Transverse colon (tissue), 4 donors: ENCODE measurements at regions not wholly inside any gene's neighbourhood (a gene's known extent, or its start where the extent isn't known, plus 50 kb on each side); places are given as distances from the start of the nearest gene placed in this dataset.

Experiments used
- DNase-seq: peaks from one replicate; pipeline ENCODE4 v3.0.0-alpha.2; 2019
- H3K27ac ChIP-seq, 4 donors: fragments of 200-600 bp; sonication (generic); 2 replicates each; pipeline ENCODE4 v1.5.1; 2016 to 2018; ENCODE audit warnings: inconsistent platforms in 4 of 4
- H3K27me3 ChIP-seq: fragments of 200-600 bp; sonication (generic); 2 replicates; pipeline ENCODE4 v1.5.1; 2017; ENCODE audit warnings: inconsistent platforms
- H3K36me3 ChIP-seq, 4 donors: fragments of 200-600 bp; sonication (generic); 2 replicates each; pipeline ENCODE4 v1.5.1; 2017 to 2019; ENCODE audit warnings: inconsistent platforms in 4 of 4
- H3K4me1 ChIP-seq, 4 donors: fragments of 200-600 bp; sonication (generic); 2 replicates each; pipeline ENCODE4 v1.5.1; 2017 to 2020; ENCODE audit warnings: inconsistent platforms in 4 of 4
- H3K4me3 ChIP-seq, 4 donors: fragments of 200-600 bp; sonication (generic); 1 replicate in 1 of 4; 2 replicates in 3 of 4; pipeline versions ENCODE4 v1.5.1 to v1.6.1; 2017 to 2019; ENCODE audit warnings: inconsistent platforms in 4 of 4
- H3K9me3 ChIP-seq, 2 donors: fragments of 200-600 bp; sonication (generic); 2 replicates each; pipeline ENCODE4 v1.5.1; 2017 to 2019; ENCODE audit warnings: inconsistent platforms in 2 of 2
- CTCF ChIP-seq, 5 experiments: fragments of 200-600 bp in 3 of 5; fragments of 450-650 bp in 2 of 5; sonication (generic) in 3 of 5; IDR thresholded peaks; 1 replicate in 2 of 5; 2 replicates in 3 of 5; pipeline ENCODE4 v1.5.1; 2016 to 2017; ENCODE audit warnings: antibody characterized with exemption in 5 of 5, inconsistent platforms in 3 of 5, mild to moderate bottlenecking in 2 of 5, moderate library complexity in 1 of 5
- EP300 ChIP-seq: sonication (generic); formaldehyde crosslinking; IDR thresholded peaks from one replicate; pipeline ENCODE4 v1.6.1; 2017; ENCODE audit warnings: antibody characterized with exemption, low read depth
- POLR2A ChIP-seq: fragments of 450-650 bp; IDR thresholded peaks from one replicate; pipeline ENCODE4 v1.6.1; 2016; ENCODE audit warnings: antibody characterized with exemption, mild to moderate bottlenecking, moderate library complexity
- POLR2AphosphoS5 ChIP-seq, 3 donors: sonication (generic); formaldehyde crosslinking; IDR thresholded peaks; one replicate each; pipeline ENCODE4 v1.6.1; 2016; ENCODE audit warnings: antibody characterized with exemption in 3 of 3
- WGBS, 2 donors: methylation state at CpG; one replicate each; pipeline ENCODE4 v1.1.5; 2018; ENCODE audit warnings: low coverage in 1 of 2; 5-methylcytosine and 5-hydroxymethylcytosine counted together
- in situ Hi-C, 4 donors: fragments of 200-750 bp; cut with MboI; loops; one replicate each; pipeline versions ENCODE4 v1.15.0 to v1.15.1; 2017; ENCODE audit warnings: low sequenced_read_pairs in 3 of 4, low pct_ligation_motif_present in 1 of 4, low pct_unique_long_range_greater_than_20kb in 1 of 4
- intact Hi-C: fragments of 100-400 bp; cut with DNase I; formaldehyde crosslinking; loops from one replicate; pipeline ENCODE4 v1.15.1; 2023; ENCODE audit warnings: low total_unique reads

- H3K4me1 ChIP-seq, result no peaks in the 10 kb centered on the region
- DNase-seq, result no peak
- in situ Hi-C loops (no loop called here), intact Hi-C loops (loop anchor here (5.0 kb wide), 1 partner anchor 1794 kb away; no protein-coding TSS in a partner anchor)
- H3K36me3 ChIP-seq, result no peaks in the 10 kb centered on the region
- no peaks in the 10 kb centered on the region for H3K27me3 ChIP-seq
- no peak overlapping the region for H3K4me3 ChIP-seq
- 86 to 89% methylated on average over 1 to 2 of the region's 2 CpGs for WGBS, 2 donors
- H3K9me3 ChIP-seq, result no peaks in the 10 kb centered on the region
- TF ChIP-seq CTCF (IDR thresholded peaks at IDR 0.05), result no peak
- TF ChIP-seq POLR2A, result no peak
- TF ChIP-seq EP300, result no peak
- no peak for TF ChIP-seq POLR2AphosphoS5 (IDR thresholded peaks at IDR 0.05)
- H3K27ac ChIP-seq, result no peak overlapping the region
These were observed 286.2 kb upstream of the STT3B start for GRCh38 chr3:31246293-31247062.

GRCh38 chr3:31247063-31247447 lies 285.7 kb upstream of the STT3B start:
- no peaks in the 10 kb centered on the region for H3K36me3 ChIP-seq
- in situ Hi-C loops, result no loop called here
- H3K27me3 ChIP-seq, result no peaks in the 10 kb centered on the region
- 93 to 100% methylated on average over 1 to 2 of the region's 2 CpGs for WGBS, 2 donors
- no peak overlapping the region for H3K4me3 ChIP-seq
- H3K9me3 ChIP-seq, result no peaks in the 10 kb centered on the region
- DNase-seq, result no peak
- intact Hi-C loops, result loop anchor here (5.0 kb wide), 1 partner anchor 1795 kb away; no protein-coding TSS in a partner anchor
- TF ChIP-seq CTCF (IDR thresholded peaks at IDR 0.05), result no peak
- TF ChIP-seq POLR2A, result no peak
- no peak for TF ChIP-seq EP300
- TF ChIP-seq POLR2AphosphoS5 (IDR thresholded peaks at IDR 0.05), result no peak
- no peaks in the 10 kb centered on the region for H3K4me1 ChIP-seq
- H3K27ac ChIP-seq, result no peak overlapping the region

GRCh38 chr3:31247850-31248562 lies 284.7 kb upstream of the STT3B start:
- WGBS, 2 donors, result 36 to 41% methylated on average over 3 to 5 of the region's 5 CpGs
- H3K4me3 ChIP-seq, result no peak overlapping the region
- no peak overlapping the region for H3K27ac ChIP-seq
- TF ChIP-seq POLR2A (no peak), CTCF (IDR thresholded peaks at IDR 0.05) (no peak), POLR2AphosphoS5 (IDR thresholded peaks at IDR 0.05) (no peak), EP300 (no peak)
- H3K27me3 ChIP-seq, result no peaks in the 10 kb centered on the region
- H3K36me3 ChIP-seq, result no peaks in the 10 kb centered on the region
- H3K4me1 ChIP-seq, result no peaks in the 10 kb centered on the region
- no peaks in the 10 kb centered on the region for H3K9me3 ChIP-seq
- DNase-seq, result no peak
- in situ Hi-C loops (no loop called here), intact Hi-C loops (loop anchor here (5.0 kb wide), 1 partner anchor 1796 kb away; no protein-coding TSS in a partner anchor)

- intact Hi-C loops (loop anchor here (5.0 kb wide), 1 partner anchor 1796 kb away; no protein-coding TSS in a partner anchor), in situ Hi-C loops (no loop called here)
- H3K9me3 ChIP-seq, result no peaks in the 10 kb centered on the region
- 77 to 86% methylated on average over 4 to 6 of the region's 6 CpGs for WGBS, 2 donors
- H3K4me1 ChIP-seq, result no peaks in the 10 kb centered on the region
- no peak for DNase-seq
- no peaks in the 10 kb centered on the region for H3K27me3 ChIP-seq
- no peak overlapping the region for H3K27ac ChIP-seq
- no peak overlapping the region for H3K4me3 ChIP-seq
- no peaks in the 10 kb centered on the region for H3K36me3 ChIP-seq
- TF ChIP-seq EP300 (no peak), POLR2A (no peak), CTCF (IDR thresholded peaks at IDR 0.05) (no peak), POLR2AphosphoS5 (IDR thresholded peaks at IDR 0.05) (no peak)
These were observed 284.1 kb upstream of the STT3B start for GRCh38 chr3:31248563-31248992.
